Liver (tissue), 3 donors: ENCODE measurements at regions not wholly inside any gene's neighbourhood (a gene's known extent, or its start where the extent isn't known, plus 50 kb on each side); places are given as distances from the start of the nearest gene placed in this dataset.

Experiments used
- ATF3 ChIP-seq: IDR thresholded peaks from 2 replicates; pipeline ENCODE4 v1.6.1; 2016; ENCODE audit warnings: antibody characterized with exemption
- EGR1 ChIP-seq, 2 donors: IDR thresholded peaks; 2 replicates each; pipeline ENCODE4 v1.6.1; 2016 to 2018; ENCODE audit warnings: antibody characterized with exemption in 2 of 2, low read depth in 2 of 2
- FOXA2 ChIP-seq: IDR thresholded peaks from 2 replicates; pipeline ENCODE4 v1.6.1; 2016; ENCODE audit warnings: antibody characterized with exemption
- GABPA ChIP-seq, 2 donors: IDR thresholded peaks in 1 of 2; conservative IDR thresholded peaks in 1 of 2; 2 replicates each; pipeline ENCODE4 v1.6.1; 2016; ENCODE audit warnings: antibody characterized with exemption in 2 of 2, mild to moderate bottlenecking in 1 of 2, moderate library complexity in 1 of 2
- HNF4A ChIP-seq, 2 donors: conservative IDR thresholded peaks; 2 replicates each; pipeline ENCODE4 v1.6.1; 2016; ENCODE audit warnings: antibody characterized with exemption in 2 of 2, mild to moderate bottlenecking in 2 of 2
- HNF4G ChIP-seq: IDR thresholded peaks from 2 replicates; pipeline ENCODE4 v1.6.1; 2016; ENCODE audit warnings: antibody characterized with exemption
- JUND ChIP-seq, 2 donors: IDR thresholded peaks; 2 replicates each; pipeline ENCODE4 v1.6.1; 2016; ENCODE audit warnings: antibody characterized with exemption in 2 of 2
- RAD21 ChIP-seq, 2 donors: IDR thresholded peaks; 2 replicates each; pipeline ENCODE4 v1.6.1; 2016; ENCODE audit warnings: antibody characterized with exemption in 2 of 2, mild to moderate bottlenecking in 2 of 2
- RXRA ChIP-seq, 2 donors: IDR thresholded peaks; 2 replicates each; pipeline ENCODE4 v1.6.1; 2017 to 2018; ENCODE audit warnings: antibody characterized with exemption in 2 of 2, mild to moderate bottlenecking in 1 of 2
- TAF1 ChIP-seq: conservative IDR thresholded peaks from 2 replicates; pipeline ENCODE4 v1.6.1; 2016; ENCODE audit warnings: antibody characterized with exemption, mild to moderate bottlenecking
- ZBTB33 ChIP-seq: IDR thresholded peaks from 2 replicates; pipeline ENCODE4 v1.6.1; 2016; ENCODE audit warnings: antibody characterized with exemption
- TF ChIP-seq, protein P1 (sequence below): fragments of 150-350 bp; IDR thresholded peaks from 2 replicates; pipeline ENCODE4 v1.5.1; 2017; ENCODE audit warnings: improper control_type of control experiment, low read depth, low read length; ENCODE audit not compliant: missing input control
- TF ChIP-seq, protein P2 (sequence below): IDR thresholded peaks from 2 replicates; pipeline ENCODE4 v1.6.1; 2016; ENCODE audit warnings: antibody characterized with exemption
- TF ChIP-seq, protein P3 (sequence below): IDR thresholded peaks from 2 replicates; pipeline ENCODE4 v1.6.1; 2016; ENCODE audit warnings: antibody characterized with exemption, mild to moderate bottlenecking
- donor health status: healthy.
- donor health status: healthy.

DNA sequence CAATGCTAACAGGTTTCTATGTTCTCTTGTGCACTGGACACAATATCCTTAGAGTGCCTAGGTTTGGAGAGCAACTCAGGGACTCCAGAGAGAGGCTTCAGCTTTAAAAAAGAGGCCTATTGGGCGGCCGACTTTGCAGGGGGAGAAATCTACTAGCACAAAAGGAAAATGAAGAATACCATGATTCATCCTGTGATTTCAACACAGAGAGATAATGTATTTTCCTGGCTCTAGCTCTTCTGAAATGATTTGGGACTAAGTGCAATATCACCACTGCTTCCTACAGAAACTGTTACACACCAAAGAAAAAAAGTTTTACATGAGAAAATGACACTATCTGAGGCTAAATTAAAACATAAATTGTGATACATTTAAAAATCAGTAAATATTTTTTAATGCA lies 146.1 kb upstream of the TSLP start:
- TF ChIP-seq, protein P1, sequence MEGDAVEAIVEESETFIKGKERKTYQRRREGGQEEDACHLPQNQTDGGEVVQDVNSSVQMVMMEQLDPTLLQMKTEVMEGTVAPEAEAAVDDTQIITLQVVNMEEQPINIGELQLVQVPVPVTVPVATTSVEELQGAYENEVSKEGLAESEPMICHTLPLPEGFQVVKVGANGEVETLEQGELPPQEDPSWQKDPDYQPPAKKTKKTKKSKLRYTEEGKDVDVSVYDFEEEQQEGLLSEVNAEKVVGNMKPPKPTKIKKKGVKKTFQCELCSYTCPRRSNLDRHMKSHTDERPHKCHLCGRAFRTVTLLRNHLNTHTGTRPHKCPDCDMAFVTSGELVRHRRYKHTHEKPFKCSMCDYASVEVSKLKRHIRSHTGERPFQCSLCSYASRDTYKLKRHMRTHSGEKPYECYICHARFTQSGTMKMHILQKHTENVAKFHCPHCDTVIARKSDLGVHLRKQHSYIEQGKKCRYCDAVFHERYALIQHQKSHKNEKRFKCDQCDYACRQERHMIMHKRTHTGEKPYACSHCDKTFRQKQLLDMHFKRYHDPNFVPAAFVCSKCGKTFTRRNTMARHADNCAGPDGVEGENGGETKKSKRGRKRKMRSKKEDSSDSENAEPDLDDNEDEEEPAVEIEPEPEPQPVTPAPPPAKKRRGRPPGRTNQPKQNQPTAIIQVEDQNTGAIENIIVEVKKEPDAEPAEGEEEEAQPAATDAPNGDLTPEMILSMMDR, result no peak
- TF ChIP-seq, protein P2, sequence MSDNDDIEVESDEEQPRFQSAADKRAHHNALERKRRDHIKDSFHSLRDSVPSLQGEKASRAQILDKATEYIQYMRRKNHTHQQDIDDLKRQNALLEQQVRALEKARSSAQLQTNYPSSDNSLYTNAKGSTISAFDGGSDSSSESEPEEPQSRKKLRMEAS, result no peak
- TF ChIP-seq RAD21 (IDR thresholded peaks at IDR 0.05), result no peak
- TF ChIP-seq ZBTB33, result no peak
- TF ChIP-seq ATF3, result no peak
- TF ChIP-seq JUND (IDR thresholded peaks at IDR 0.05), result no peak
- no peak for TF ChIP-seq RXRA (IDR thresholded peaks at IDR 0.05)
- TF ChIP-seq EGR1 (IDR thresholded peaks at IDR 0.05; ENCODE audit: low read depth in 2 of 2), result no peak
- TF ChIP-seq GABPA (IDR thresholded peaks at IDR 0.05 in 1 of 2, conservative IDR thresholded peaks at IDR 0.05 in 1 of 2), result no peak
- no peak for TF ChIP-seq TAF1
- TF ChIP-seq HNF4A (conservative IDR thresholded peaks at IDR 0.05), result no peak
- TF ChIP-seq, protein P3, sequence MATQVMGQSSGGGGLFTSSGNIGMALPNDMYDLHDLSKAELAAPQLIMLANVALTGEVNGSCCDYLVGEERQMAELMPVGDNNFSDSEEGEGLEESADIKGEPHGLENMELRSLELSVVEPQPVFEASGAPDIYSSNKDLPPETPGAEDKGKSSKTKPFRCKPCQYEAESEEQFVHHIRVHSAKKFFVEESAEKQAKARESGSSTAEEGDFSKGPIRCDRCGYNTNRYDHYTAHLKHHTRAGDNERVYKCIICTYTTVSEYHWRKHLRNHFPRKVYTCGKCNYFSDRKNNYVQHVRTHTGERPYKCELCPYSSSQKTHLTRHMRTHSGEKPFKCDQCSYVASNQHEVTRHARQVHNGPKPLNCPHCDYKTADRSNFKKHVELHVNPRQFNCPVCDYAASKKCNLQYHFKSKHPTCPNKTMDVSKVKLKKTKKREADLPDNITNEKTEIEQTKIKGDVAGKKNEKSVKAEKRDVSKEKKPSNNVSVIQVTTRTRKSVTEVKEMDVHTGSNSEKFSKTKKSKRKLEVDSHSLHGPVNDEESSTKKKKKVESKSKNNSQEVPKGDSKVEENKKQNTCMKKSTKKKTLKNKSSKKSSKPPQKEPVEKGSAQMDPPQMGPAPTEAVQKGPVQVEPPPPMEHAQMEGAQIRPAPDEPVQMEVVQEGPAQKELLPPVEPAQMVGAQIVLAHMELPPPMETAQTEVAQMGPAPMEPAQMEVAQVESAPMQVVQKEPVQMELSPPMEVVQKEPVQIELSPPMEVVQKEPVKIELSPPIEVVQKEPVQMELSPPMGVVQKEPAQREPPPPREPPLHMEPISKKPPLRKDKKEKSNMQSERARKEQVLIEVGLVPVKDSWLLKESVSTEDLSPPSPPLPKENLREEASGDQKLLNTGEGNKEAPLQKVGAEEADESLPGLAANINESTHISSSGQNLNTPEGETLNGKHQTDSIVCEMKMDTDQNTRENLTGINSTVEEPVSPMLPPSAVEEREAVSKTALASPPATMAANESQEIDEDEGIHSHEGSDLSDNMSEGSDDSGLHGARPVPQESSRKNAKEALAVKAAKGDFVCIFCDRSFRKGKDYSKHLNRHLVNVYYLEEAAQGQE, result no peak
- no peak for TF ChIP-seq HNF4G
- no peak for TF ChIP-seq FOXA2
